ENCODE measurements at regions not wholly inside any gene's neighbourhood (a gene's known extent, or its start where the extent isn't known, plus 50 kb on each side); places are given as distances from the start of the nearest gene placed in this dataset.

GRCh38 chr11:81857386-81857785, 876.3 kb downstream of the FAM181B start:
- H3K36me3 Mint-ChIP-seq (ENCODE audit: low read depth): peaks cover 2% of the 10 kb centered on the region
- DNase-seq (no peak), ATAC-seq (no peak)
- no peak overlapping the region for H3K4me3 Mint-ChIP-seq
- H3K27ac Mint-ChIP-seq: no peak overlapping the region
- POLR2A ChIA-PET: no interaction called here
- intact Hi-C loops (cut with micrococcal nuclease): no loop called here
- no peaks in the 10 kb centered on the region for H3K27me3 Mint-ChIP-seq
- no peaks in the 10 kb centered on the region for H3K4me1 Mint-ChIP-seq (ENCODE audit: low read depth)
- H3K9me3 Mint-ChIP-seq: no peaks in the 10 kb centered on the region
- TF ChIP-seq CTCF (IDR thresholded peaks at IDR 0.05): no peak
- CTCF ChIA-PET: no interaction called here

- H3K27me3 Mint-ChIP-seq: no peaks in the 10 kb centered on the region
- DNase-seq (no peak), ATAC-seq (no peak)
- H3K36me3 Mint-ChIP-seq (ENCODE audit: low read depth): no peaks in the 10 kb centered on the region
- no peaks in the 10 kb centered on the region for H3K9me3 Mint-ChIP-seq
- no peak overlapping the region for H3K27ac Mint-ChIP-seq
- no peak overlapping the region for H3K4me3 Mint-ChIP-seq
- H3K4me1 Mint-ChIP-seq (ENCODE audit: low read depth): peaks cover 4% of the 10 kb centered on the region
- CTCF ChIA-PET: no interaction called here
- POLR2A ChIA-PET: no interaction called here
- TF ChIP-seq CTCF (IDR thresholded peaks at IDR 0.05): no peak
- intact Hi-C loops (cut with micrococcal nuclease): no loop called here
Observed at GRCh38 chr11:81853791-81854190, 879.9 kb downstream of the FAM181B start.

- peaks cover 4% of the 10 kb centered on the region for H3K4me1 Mint-ChIP-seq (ENCODE audit: low read depth)
- TF ChIP-seq CTCF (IDR thresholded peaks at IDR 0.05): no peak
- ATAC-seq: no peak
- no peaks in the 10 kb centered on the region for H3K27me3 Mint-ChIP-seq
- no peaks in the 10 kb centered on the region for H3K36me3 Mint-ChIP-seq (ENCODE audit: low read depth)
- H3K4me3 Mint-ChIP-seq: no peak overlapping the region
- no peak overlapping the region for H3K27ac Mint-ChIP-seq
- no peaks in the 10 kb centered on the region for H3K9me3 Mint-ChIP-seq
- ChIA-PET CTCF (no interaction called here), POLR2A (no interaction called here)
- intact Hi-C loops (cut with micrococcal nuclease): no loop called here
- DNase-seq: no peak
Observed at GRCh38 chr11:81852896-81853295, 880.8 kb downstream of the FAM181B start.

GRCh38 chr11:81840380-81840779, 893.3 kb downstream of the FAM181B start:
- no peak for ATAC-seq

GRCh38 chr11:81839976-81840375, 893.7 kb downstream of the FAM181B start:
- no peaks in the 10 kb centered on the region for H3K27me3 Mint-ChIP-seq
- CTCF ChIA-PET: no interaction called here
- no peaks in the 10 kb centered on the region for H3K36me3 Mint-ChIP-seq (ENCODE audit: low read depth)
- no peak for ATAC-seq
- POLR2A ChIA-PET: no interaction called here
- H3K4me1 Mint-ChIP-seq (ENCODE audit: low read depth): peaks cover 2% of the 10 kb centered on the region
- peaks cover 4% of the 10 kb centered on the region for H3K9me3 Mint-ChIP-seq
- no peak overlapping the region for H3K4me3 Mint-ChIP-seq
- no peak for DNase-seq
- H3K27ac Mint-ChIP-seq: no peak overlapping the region
- intact Hi-C loops (cut with micrococcal nuclease): no loop called here
- TF ChIP-seq CTCF (IDR thresholded peaks at IDR 0.05): no peak

More at GRCh38 chr11:81840380-81840779, 893.3 kb downstream of the FAM181B start:
- ChIA-PET POLR2A (no interaction called here), CTCF (no interaction called here)
- intact Hi-C loops (cut with micrococcal nuclease): no loop called here
- TF ChIP-seq CTCF (IDR thresholded peaks at IDR 0.05): no peak
- Mint-ChIP-seq H3K27ac (no peak overlapping the region), H3K4me1 (ENCODE audit: low read depth) (peaks cover 2% of the 10 kb centered on the region), H3K9me3 (peaks cover 4% of the 10 kb centered on the region), H3K4me3 (no peak overlapping the region), H3K36me3 (ENCODE audit: low read depth) (no peaks in the 10 kb centered on the region), H3K27me3 (no peaks in the 10 kb centered on the region)
- no peak for DNase-seq
